ENCODE measurements at regions not wholly inside any gene's neighbourhood (a gene's known extent, or its start where the extent isn't known, plus 50 kb on each side); places are given as distances from the start of the nearest gene placed in this dataset.

- Histone ChIP-seq H3K36me3 (no peaks in the 10 kb centered on the region), H3K4me1 (no peaks in the 10 kb centered on the region)
Observed at GRCh38 chr3:34258271-34258998, 460.0 kb downstream of the PDCD6IP start.

DNA sequence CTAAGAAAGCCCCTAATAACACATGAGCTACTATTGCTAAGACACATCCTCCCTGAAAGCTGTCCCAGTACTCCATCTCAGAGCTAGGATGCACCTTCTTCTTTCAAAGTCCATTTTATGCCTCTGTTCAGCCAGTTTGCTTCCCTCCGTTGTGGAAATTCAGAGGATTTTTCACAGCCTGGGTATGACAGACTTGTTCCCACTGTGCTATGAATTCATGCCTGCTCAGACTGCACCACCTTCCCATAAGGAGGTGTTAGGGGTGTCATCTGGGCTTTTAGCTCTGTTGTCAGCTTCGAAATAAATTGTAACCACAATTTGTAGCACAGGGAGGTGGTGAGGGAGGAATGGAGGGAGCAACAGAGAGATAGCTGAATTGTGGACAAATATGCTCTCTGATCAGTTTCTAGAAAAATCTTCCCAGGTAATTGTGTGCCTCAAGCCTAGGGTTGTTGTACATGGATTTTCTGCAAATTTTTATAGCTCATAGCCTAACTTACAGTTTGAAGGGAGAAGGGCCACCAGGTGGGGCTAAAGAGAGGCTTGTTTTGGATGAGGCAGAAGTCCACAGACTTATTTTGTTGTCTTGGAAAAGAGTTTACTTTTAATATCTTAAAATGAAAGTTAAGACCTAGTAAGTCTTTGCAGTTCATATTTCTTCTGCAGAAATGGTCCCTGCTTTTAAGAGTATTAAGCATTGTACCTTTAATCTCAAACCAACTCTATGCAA lies 462.0 kb downstream of the PDCD6IP start:
- WGBS, 2 donors = 82 to 85% methylated on average over 2 of the region's 2 CpGs
- intact Hi-C loops (cut with DNase I) = no loop called here
- DNase-seq = peak; percentile 26 to 34
- Histone ChIP-seq H3K27me3 (no peaks in the 10 kb centered on the region), H3K4me1 (no peaks in the 10 kb centered on the region), H3K36me3 (no peaks in the 10 kb centered on the region), H3K27ac (no peak overlapping the region), H3K4me3 (replicated peaks in 1 of 3) (no peak overlapping the region), H3K9me3 (no peaks in the 10 kb centered on the region)
- TF ChIP-seq CTCF (IDR thresholded peaks at IDR 0.05) (peak in 1 of 6 experiments; percentile 47), POLR2A (IDR thresholded peaks at IDR 0.05) (no peak)

More at GRCh38 chr3:34258271-34258998, 460.0 kb downstream of the PDCD6IP start:
- WGBS, 2 donors = 65 to 88% methylated on average over 2 of the region's 2 CpGs
- intact Hi-C loops (cut with DNase I) = no loop called here
- no peak overlapping the region for H3K27ac ChIP-seq
- no peak overlapping the region for H3K4me3 ChIP-seq (replicated peaks in 1 of 3)
- no peak for DNase-seq
- H3K27me3 ChIP-seq = no peaks in the 10 kb centered on the region
- TF ChIP-seq POLR2A (IDR thresholded peaks at IDR 0.05) (no peak), CTCF (IDR thresholded peaks at IDR 0.05) (no peak)
- no peaks in the 10 kb centered on the region for H3K9me3 ChIP-seq

DNA sequence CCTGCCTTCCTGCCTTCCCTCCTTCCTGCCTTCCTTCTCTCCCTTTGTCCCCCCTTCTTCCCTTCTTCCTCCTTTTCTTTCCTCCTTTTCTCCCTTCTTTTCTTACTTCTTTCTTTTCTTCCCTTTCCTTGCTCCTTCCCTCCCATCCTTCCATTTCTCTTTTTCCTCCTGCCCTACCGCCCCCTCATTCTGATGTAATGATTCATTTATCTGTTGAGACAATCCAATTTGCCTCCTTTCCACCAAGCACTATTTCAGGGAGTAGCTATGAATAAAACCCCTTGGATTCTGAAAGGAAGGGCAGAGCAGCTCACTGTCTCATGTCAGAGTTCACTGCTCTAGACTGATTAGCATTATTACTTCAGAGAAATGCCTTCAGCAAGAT lies 462.6 kb downstream of the PDCD6IP start:
- intact Hi-C loops (cut with DNase I) = no loop called here
- no peaks in the 10 kb centered on the region for H3K27me3 ChIP-seq
- TF ChIP-seq POLR2A (IDR thresholded peaks at IDR 0.05) = no peak
- TF ChIP-seq CTCF (IDR thresholded peaks at IDR 0.05) = no peak
- H3K9me3 ChIP-seq = no peaks in the 10 kb centered on the region
- H3K36me3 ChIP-seq = no peaks in the 10 kb centered on the region
- no peak overlapping the region for H3K4me3 ChIP-seq (replicated peaks in 1 of 3)
- no peak for DNase-seq
- no peak overlapping the region for H3K27ac ChIP-seq
- WGBS, 2 donors = 82 to 88% methylated on average over 1 of the region's 1 CpG
- H3K4me1 ChIP-seq = no peaks in the 10 kb centered on the region

- H3K4me3 ChIP-seq (replicated peaks in 1 of 3) = no peak overlapping the region
- DNase-seq = no peak
- WGBS, 2 donors = 46 to 51% methylated on average over 4 of the region's 4 CpGs
- no peak overlapping the region for H3K27ac ChIP-seq
- TF ChIP-seq POLR2A (IDR thresholded peaks at IDR 0.05) (no peak), CTCF (IDR thresholded peaks at IDR 0.05) (no peak)
- H3K9me3 ChIP-seq = no peaks in the 10 kb centered on the region
- intact Hi-C loops (cut with DNase I) = no loop called here
- H3K4me1 ChIP-seq = no peaks in the 10 kb centered on the region
- H3K27me3 ChIP-seq = no peaks in the 10 kb centered on the region
- H3K36me3 ChIP-seq = no peaks in the 10 kb centered on the region
Observed at GRCh38 chr3:34263101-34263621, 464.7 kb downstream of the PDCD6IP start.
